Endothelial cell (in vitro differentiated cells): ENCODE measurements at regions not wholly inside any gene's neighbourhood (a gene's known extent, or its start where the extent isn't known, plus 50 kb on each side); places are given as distances from the start of the nearest gene placed in this dataset.

Source experiments
- DNase-seq: peaks from one replicate; pipeline ENCODE4 v3.0.0; 2021; ENCODE audit warnings: low spot score
- H3K27ac Mint-ChIP-seq: one replicate; pipeline ENCODE4 v1.8.0; 2021; ENCODE audit warnings: mixed read lengths, inconsistent platforms; ENCODE audit not compliant: unreplicated experiment
- H3K27me3 Mint-ChIP-seq: one replicate; pipeline ENCODE4 v1.8.0; 2021; ENCODE audit warnings: mild to moderate bottlenecking, moderate library complexity, mixed read lengths, inconsistent platforms; ENCODE audit not compliant: unreplicated experiment
- H3K36me3 Mint-ChIP-seq: one replicate; pipeline ENCODE4 v1.8.0; 2021; ENCODE audit warnings: mild to moderate bottlenecking, low read depth, mixed read lengths, inconsistent platforms; ENCODE audit not compliant: unreplicated experiment
- H3K4me1 Mint-ChIP-seq: one replicate; pipeline ENCODE4 v1.8.0; 2021; ENCODE audit warnings: mild to moderate bottlenecking, mixed read lengths, inconsistent platforms; ENCODE audit not compliant: unreplicated experiment
- H3K4me3 Mint-ChIP-seq: one replicate; pipeline ENCODE4 v1.8.0; 2021; ENCODE audit warnings: mild to moderate bottlenecking, mixed read lengths, inconsistent platforms; ENCODE audit not compliant: unreplicated experiment
- H3K9me3 Mint-ChIP-seq: one replicate; pipeline ENCODE4 v1.8.0; 2021; ENCODE audit warnings: mixed read lengths, inconsistent platforms; ENCODE audit not compliant: unreplicated experiment
- CTCF ChIP-seq: fragments of 200-600 bp; sonication (generic); IDR thresholded peaks from one replicate; pipeline ENCODE4 v1.5.0; 2021; ENCODE audit warnings: antibody characterized with exemption; ENCODE audit not compliant: unreplicated experiment

DNA sequence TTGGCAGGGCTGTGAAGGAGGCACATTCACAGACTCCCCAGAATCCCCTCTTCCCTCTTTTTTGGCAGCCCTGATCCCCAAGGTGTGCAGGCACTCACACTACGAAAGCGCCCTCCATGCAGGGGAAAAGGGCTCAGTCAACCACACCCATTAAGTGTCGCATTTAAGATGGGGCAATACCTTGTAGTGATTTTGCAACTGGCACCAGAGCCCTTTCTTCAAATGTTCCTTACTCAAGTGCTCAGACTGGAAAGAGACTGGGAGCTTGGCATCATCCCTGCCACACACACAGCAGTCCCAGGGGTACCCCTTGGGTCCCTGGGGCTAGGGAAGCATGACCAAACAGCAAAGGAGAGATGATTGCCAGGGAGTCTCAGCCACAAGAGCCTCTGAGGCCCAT, 190.1 kb downstream of the HAUS1 start:
- Mint-ChIP-seq H3K4me3 (no peak overlapping the region), H3K9me3 (no peaks in the 10 kb centered on the region)
- DNase-seq: no peak

GRCh38 chr18:46294751-46295150, 190.6 kb downstream of the HAUS1 start:
- no peaks in the 10 kb centered on the region for H3K27me3 Mint-ChIP-seq
- DNase-seq: no peak
- no peak overlapping the region for H3K27ac Mint-ChIP-seq
- peaks cover 16% of the 10 kb centered on the region for H3K4me1 Mint-ChIP-seq
- no peaks in the 10 kb centered on the region for H3K9me3 Mint-ChIP-seq
- TF ChIP-seq CTCF: no peak
- no peak overlapping the region for H3K4me3 Mint-ChIP-seq
- no peaks in the 10 kb centered on the region for H3K36me3 Mint-ChIP-seq

More for the DNA sequence above, 190.1 kb downstream of the HAUS1 start:
- peaks cover 16% of the 10 kb centered on the region for H3K4me1 Mint-ChIP-seq
- H3K27me3 Mint-ChIP-seq: no peaks in the 10 kb centered on the region
- no peak overlapping the region for H3K27ac Mint-ChIP-seq
- no peak for TF ChIP-seq CTCF
- no peaks in the 10 kb centered on the region for H3K36me3 Mint-ChIP-seq

DNA sequence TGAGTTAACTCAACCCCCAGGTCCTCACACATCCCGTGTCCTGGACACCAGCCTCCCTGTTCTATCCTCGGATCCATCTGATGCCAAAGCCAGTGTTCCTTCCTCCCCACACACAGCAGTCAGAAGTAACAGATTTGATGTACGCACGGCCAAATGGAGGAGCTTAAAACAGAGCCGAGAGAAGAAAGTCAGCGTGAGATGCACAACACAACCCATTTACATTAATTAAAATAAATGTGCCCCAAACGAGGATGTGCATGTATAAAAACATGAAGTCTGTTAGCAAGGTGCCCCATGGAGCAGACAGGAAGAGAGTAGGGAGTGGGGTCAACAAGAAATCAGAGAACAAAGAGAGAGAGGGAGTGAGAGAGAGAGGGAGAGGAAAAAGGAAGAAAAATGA, 191.2 kb downstream of the HAUS1 start:
- Mint-ChIP-seq H3K27ac (no peak overlapping the region), H3K36me3 (no peaks in the 10 kb centered on the region), H3K9me3 (no peaks in the 10 kb centered on the region), H3K27me3 (no peaks in the 10 kb centered on the region), H3K4me1 (peaks cover 16% of the 10 kb centered on the region), H3K4me3 (no peak overlapping the region)
- TF ChIP-seq CTCF: no peak
- no peak for DNase-seq

- H3K4me1 Mint-ChIP-seq: peaks cover 16% of the 10 kb centered on the region
- no peak overlapping the region for H3K4me3 Mint-ChIP-seq
- no peak for DNase-seq
- H3K27ac Mint-ChIP-seq: no peak overlapping the region
- H3K36me3 Mint-ChIP-seq: no peaks in the 10 kb centered on the region
- TF ChIP-seq CTCF: no peak
- no peaks in the 10 kb centered on the region for H3K9me3 Mint-ChIP-seq
- H3K27me3 Mint-ChIP-seq: no peaks in the 10 kb centered on the region
Observed at GRCh38 chr18:46296656-46297055, 192.5 kb downstream of the HAUS1 start.

GRCh38 chr18:46297124-46297523, 192.9 kb downstream of the HAUS1 start:
- no peaks in the 10 kb centered on the region for H3K36me3 Mint-ChIP-seq
- H3K9me3 Mint-ChIP-seq: no peaks in the 10 kb centered on the region

More at GRCh38 chr18:46297124-46297523, 192.9 kb downstream of the HAUS1 start:
- DNase-seq: no peak
- no peak overlapping the region for H3K27ac Mint-ChIP-seq
- peaks cover 16% of the 10 kb centered on the region for H3K4me1 Mint-ChIP-seq
- no peak for TF ChIP-seq CTCF
- no peaks in the 10 kb centered on the region for H3K27me3 Mint-ChIP-seq
- no peak overlapping the region for H3K4me3 Mint-ChIP-seq
